GM18861 (cell line): ENCODE measurements at regions not wholly inside any gene's neighbourhood (a gene's known extent, or its start where the extent isn't known, plus 50 kb on each side); places are given as distances from the start of the nearest gene placed in this dataset.
"Not testable (repeated sequence)": the region's sequence is repeated elsewhere in the genome, so short reads cannot be mapped to it uniquely, and the experiment has no call there.

Experiments
- ATAC-seq: cut with Tn5 transposase; IDR thresholded peaks from one replicate; pipeline ENCODE4 v1.9.1; 2021; ENCODE audit not compliant: unreplicated experiment

GRCh38 chr7:65254061-65254460 lies 119.6 kb upstream of the ZNF92 start:
- ATAC-seq, result no peak

- peak; percentile 56 for ATAC-seq
Measured at GRCh38 chr7:65251851-65252620, 121.6 kb upstream of the ZNF92 start.

GRCh38 chr7:65250697-65251395 lies 122.8 kb upstream of the ZNF92 start:
- ATAC-seq, result no peak

GRCh38 chr7:65250216-65250615 lies 123.4 kb upstream of the ZNF92 start:
- no peak for ATAC-seq

GRCh38 chr7:65247491-65247890 lies 126.2 kb upstream of the ZNF92 start:
- no peak for ATAC-seq

GRCh38 chr7:65239707-65240352 lies 133.8 kb upstream of the ZNF92 start:
- ATAC-seq, result no peak

- no peak for ATAC-seq
Measured at GRCh38 chr7:65239324-65239706, 134.3 kb upstream of the ZNF92 start.

- ATAC-seq, result no peak
Measured at GRCh38 chr7:65238785-65239184, 134.9 kb upstream of the ZNF92 start.

- ATAC-seq, result no peak
Measured at GRCh38 chr7:65235586-65235985, 138.1 kb upstream of the ZNF92 start.

- ATAC-seq, result no peak
Measured at GRCh38 chr7:65233409-65234034, 140.1 kb upstream of the ZNF92 start.

- no peak for ATAC-seq
Measured at GRCh38 chr7:65230231-65230630, 143.4 kb upstream of the ZNF92 start.

GRCh38 chr7:65225422-65226006 lies 148.1 kb upstream of the ZNF92 start:
- ATAC-seq, result no peak

GRCh38 chr7:65222655-65223054 lies 151.0 kb upstream of the ZNF92 start:
- ATAC-seq, result no peak

- ATAC-seq, result no peak
Measured at GRCh38 chr7:65221683-65222082, 152.0 kb upstream of the ZNF92 start.

GRCh38 chr7:65219623-65220022 lies 154.0 kb upstream of the ZNF92 start:
- no peak for ATAC-seq

GRCh38 chr7:65216469-65216868 lies 157.2 kb upstream of the ZNF92 start:
- ATAC-seq, result peak; percentile 84

GRCh38 chr7:65213260-65213659 lies 160.4 kb upstream of the ZNF92 start:
- not testable (repeated sequence) for ATAC-seq

- ATAC-seq, result not testable (repeated sequence)
Measured at GRCh38 chr7:65199221-65199620, 174.4 kb upstream of the ZNF92 start.

- ATAC-seq, result not testable (repeated sequence)
Measured at GRCh38 chr7:65193334-65194058, 180.2 kb upstream of the ZNF92 start.

- not testable (repeated sequence) for ATAC-seq
Measured at GRCh38 chr7:65177041-65177440, 170.6 kb upstream of the ERV3-1 start.
